GM18526 (cell line): ENCODE measurements at regions not wholly inside any gene's neighbourhood (a gene's known extent, or its start where the extent isn't known, plus 50 kb on each side); places are given as distances from the start of the nearest gene placed in this dataset.

Experiments used
- POLR2A ChIP-seq: IDR thresholded peaks from 3 replicates; pipeline ENCODE4 v1.6.1; 2011; ENCODE audit not compliant: insufficient read length; ENCODE audit errors: extremely low read depth

DNA sequence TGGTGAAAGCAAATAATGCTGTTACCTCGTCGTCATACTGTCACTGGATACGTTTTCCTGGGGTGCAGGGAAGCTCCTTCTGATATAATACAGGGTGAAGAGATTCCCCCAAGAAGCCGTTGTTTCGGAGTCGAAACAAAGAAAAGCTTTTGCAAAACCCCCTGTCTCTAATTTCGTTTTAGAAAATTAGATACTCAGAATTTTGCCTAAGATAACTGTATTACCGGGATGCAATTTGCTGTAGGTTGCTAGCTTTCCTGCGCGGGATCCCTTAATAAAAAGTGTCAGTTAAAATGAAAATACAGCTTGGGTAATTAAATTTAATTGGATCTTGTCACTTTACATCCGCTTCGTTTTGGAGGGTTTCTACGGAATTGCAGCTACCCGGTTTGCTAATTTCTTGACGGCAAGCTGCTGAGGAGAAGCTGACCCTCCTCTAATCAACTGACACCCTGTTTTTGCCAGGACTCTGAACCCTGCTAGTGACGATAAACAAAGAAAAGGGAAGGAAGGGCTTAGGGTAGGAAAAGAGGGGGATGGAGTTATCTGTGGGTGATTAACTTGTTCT, 174.6 kb downstream of the SHOX start:
- no peak for TF ChIP-seq POLR2A

DNA sequence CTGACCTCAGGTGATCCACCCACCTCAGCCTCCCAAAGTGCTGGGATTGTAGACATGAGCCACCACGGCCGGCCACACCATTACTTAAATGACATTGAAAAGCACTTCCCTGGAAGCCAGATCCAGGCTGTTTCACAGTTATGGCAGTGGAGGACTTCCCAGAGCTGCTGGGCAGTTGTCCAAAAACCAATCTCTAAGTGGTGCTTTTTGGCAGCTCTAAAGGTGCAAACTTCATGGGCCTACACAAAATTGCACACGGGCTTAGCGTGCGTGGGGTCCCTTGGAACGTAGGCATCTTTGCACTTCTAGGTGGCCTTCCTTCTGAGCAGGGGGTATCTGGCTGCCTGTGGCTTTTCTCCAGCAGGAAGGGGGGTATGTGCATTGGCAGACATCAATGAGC, 172.3 kb downstream of the SHOX start:
- no peak for TF ChIP-seq POLR2A

DNA sequence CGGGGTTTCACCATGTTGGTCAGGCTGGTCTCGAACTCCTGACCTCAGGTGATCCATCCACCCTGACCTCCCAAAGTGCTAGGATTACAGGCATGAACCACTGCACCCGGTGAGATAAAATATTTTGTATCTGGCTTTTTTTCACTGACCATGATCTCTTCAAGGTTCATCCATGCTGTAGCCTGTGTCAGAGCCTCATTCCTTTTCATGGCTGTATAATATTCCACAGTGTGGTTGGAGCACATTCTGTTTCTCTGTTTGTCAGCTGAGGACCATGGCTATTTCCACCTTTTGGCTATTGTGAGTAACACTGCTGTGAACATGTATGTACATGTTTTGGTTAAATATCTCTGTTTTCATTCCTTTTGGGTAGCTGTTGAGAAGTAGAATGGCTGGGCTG, 169.2 kb downstream of the SHOX start:
- no peak for TF ChIP-seq POLR2A

DNA sequence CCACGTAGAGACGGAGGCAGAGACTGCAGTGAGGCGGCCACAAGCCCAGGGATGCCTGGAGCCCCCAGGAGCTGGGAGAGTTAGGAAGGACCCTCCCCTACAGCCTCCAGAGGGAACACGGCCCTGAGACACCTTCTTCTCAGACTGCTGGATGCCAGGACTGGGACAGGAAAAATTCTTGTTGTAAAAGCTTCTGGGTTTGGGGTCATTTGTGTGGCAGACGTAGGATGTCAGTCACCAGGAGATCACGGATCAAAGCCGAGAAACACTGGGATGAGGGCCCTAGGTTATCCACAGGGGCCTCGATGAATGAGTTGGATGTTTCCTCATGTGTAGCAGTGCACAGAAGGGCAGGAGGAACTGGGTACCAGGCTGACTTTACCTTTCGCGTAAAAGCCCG, 163.7 kb downstream of the SHOX start:
- TF ChIP-seq POLR2A: no peak

DNA sequence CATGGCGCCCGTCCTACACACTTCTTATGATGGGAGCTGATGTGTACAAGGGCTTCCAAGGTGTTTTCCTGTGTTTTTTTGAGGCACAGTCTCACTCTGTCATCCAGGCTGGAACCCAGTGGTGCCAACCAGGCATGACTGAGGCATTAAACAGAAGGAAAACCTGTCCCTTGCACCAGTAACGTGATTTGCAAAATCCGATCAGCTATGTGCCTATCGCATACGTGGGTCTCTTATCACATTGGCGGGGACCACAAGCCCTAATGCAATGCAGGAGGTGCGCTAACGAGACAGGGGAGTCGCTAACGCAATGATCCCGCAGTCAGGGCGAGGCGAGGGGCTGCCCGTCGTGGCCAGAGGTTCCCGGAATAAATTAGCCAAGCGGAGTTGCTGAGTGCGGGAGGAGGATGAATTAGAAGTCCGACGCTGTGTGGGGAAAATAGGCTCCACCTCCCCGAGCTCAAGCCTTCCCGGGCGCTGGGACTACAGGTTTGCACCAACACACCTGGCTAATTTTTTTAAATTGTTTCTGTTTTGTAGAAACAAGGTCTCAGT, 162.7 kb downstream of the SHOX start:
- TF ChIP-seq POLR2A: no peak

DNA sequence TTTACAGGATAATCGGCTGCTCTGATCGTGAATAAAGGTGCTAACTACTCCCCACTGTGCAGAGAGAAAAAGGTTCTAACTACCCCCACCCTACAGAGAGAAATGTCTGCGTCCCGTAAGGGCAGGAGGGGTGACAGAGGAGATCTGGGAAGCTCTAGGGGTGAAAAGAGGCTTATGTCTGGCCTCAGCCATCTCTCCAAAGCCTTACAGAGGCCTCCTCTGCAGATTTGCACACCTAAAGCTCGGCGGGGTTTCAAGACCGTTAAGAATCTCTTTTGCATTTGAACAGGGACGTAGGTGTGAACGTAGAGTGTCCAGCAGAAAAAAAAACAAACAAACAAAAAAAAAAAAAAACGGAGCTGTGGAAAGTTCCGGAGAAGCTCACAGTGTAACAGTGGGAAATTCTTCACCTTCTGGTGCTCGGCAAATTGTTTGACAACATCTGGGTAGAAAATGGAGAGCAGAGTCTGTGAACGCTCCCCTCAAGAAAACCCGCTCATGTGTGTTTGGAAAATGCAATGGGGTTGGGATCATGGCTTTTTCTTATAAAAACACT, 161.0 kb downstream of the SHOX start:
- no peak for TF ChIP-seq POLR2A

DNA sequence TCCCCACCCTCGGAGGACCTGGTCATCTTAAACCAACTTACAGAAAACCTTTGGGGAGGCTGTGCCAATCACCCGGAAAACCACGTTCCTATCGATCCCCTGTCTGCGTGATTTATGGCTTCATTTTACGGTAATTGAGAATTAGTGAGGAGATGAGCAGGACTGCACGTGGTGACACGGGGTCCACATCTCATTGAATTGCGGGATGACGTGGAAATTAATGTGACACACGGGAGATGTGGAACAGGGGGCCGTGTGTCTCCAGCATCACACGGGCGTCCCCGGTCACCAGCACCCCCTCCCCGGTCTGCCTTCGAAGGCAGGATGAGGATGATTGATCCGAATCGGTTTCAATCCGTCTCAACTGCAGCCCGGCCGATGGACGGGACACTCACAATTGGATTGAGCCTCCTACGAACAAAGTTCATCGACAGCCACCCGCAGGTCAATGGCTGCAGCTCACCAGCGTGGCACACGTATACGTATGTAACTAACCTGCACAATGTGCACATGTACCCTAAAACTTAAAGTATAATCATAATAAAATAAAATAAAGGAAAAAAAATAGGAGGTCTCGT, 160.3 kb downstream of the SHOX start:
- no peak for TF ChIP-seq POLR2A

DNA sequence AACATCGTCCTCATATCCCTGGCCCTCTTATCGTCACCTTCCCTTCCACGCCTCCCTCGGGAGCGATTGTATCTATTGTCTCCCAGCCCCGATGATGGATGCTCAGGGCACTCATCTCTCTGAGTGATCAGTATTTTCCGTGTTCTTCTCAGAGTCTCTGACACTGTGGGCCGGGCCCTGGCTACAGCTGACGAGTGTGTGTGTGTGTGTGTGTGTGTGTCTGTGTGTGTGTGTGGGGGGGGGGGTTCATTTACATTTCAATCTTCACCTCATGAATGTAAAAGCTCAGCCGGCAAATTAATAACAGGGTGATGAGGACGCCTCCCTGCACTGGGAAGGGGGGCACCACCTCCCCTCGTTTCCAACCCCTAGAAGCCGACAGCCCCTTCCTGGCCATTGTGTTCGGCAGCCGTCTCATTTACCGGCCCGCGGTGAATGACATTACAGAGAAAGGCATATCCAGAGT, 159.5 kb downstream of the SHOX start:
- no peak for TF ChIP-seq POLR2A

DNA sequence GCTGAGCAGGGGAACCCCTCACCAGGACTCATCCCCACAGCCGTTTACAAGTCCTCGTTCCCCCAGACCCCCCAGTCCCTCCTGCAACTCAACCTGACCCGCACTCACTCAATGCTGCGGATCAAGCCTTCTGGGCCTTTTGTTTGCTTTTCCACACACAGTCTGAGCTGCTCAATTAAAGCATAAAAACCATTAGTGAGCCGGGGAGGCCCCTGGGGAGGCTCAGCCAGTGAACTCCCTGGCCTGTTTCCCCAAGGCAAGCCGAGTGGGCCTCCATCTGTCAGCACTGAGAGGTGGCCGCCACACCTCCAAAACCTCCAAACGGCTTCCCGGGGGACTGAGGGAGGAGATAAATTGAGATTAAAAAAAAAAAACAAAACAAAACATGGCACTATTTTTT, 158.5 kb downstream of the SHOX start:
- TF ChIP-seq POLR2A: no peak

DNA sequence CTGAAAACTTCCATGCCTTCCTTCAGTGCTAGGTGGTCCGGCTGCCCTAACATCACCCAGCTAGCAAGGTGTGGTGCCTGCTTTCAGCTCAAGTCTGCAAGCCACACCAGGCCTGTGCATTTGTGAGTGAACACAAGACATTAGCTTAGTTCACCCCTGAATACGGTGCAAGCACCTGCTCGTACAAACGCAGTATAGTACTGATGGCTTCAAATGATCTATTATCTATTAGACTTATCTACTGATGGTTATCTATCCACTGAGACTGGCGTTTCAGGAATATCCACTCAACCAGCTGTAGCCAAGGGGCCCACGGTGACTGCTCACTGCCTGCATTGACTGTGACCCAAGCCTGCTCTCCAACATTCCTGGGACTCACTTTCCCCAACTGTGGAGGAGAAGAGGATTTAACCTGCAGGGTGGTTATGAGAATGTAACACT, 155.9 kb downstream of the SHOX start:
- TF ChIP-seq POLR2A: no peak

DNA sequence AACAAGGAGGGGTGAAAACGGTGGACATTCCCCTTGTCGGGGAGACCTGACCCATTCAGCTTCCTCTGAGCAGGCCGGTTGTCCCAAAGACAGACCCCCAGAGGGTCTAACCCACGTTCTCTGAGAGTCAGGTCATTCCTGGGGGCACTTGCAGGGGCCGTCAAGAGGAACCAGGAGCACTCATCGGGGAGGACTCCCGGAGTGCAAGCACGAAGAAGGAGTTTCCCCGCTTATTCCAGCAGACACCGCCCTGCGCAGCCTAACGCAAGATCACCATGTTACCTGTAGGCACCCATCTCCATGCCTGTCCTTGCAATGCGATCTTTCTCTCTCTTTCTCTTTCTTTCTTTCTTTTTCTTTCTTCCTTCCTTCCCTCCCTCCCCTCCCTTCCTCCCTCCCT, 154.2 kb downstream of the SHOX start:
- TF ChIP-seq POLR2A: no peak

DNA sequence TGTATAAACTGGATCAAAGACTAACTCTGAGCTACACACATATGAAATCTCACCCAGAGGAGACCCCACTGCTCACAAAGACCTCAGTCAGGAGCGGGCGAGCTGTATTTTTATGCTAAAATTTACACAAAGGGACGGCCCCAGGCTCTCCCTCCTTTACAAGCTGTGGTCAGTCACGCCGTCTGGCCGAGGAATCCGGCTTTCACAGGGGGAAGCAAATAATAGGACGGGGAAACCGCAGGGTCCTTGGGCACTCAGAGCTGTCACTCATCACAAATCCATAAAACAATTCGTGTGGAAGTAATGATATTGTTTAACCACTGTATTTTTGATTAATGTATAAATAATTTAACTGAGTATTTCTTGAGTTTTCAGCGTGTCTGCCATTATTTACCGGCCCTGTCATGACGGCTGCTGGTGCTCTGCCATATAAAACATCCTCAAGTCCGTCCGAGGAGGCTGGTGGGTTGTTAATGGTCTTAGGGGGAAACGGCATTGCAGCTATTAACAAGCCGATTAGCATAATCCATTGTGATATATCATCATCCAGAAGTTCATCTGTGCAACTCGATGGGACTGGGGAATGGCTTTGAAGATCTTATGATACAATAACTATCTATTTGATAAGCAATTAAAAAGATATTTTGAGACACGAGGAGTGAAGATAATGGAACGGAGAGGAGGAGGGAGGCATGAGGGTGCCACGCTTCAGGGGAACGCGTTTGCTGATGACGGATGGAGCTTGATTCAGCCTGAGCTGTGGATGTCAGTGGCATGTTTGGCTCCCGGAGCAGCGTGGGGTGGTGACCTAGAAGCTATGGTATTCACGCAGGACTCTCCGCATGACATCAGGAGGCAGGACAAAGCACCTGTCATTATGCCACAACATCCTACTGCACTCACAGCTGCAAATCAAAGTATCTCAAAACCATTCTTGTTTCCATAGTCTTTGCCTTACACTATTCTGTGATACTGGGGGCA, 150.9 kb downstream of the SHOX start:
- TF ChIP-seq POLR2A: no peak

DNA sequence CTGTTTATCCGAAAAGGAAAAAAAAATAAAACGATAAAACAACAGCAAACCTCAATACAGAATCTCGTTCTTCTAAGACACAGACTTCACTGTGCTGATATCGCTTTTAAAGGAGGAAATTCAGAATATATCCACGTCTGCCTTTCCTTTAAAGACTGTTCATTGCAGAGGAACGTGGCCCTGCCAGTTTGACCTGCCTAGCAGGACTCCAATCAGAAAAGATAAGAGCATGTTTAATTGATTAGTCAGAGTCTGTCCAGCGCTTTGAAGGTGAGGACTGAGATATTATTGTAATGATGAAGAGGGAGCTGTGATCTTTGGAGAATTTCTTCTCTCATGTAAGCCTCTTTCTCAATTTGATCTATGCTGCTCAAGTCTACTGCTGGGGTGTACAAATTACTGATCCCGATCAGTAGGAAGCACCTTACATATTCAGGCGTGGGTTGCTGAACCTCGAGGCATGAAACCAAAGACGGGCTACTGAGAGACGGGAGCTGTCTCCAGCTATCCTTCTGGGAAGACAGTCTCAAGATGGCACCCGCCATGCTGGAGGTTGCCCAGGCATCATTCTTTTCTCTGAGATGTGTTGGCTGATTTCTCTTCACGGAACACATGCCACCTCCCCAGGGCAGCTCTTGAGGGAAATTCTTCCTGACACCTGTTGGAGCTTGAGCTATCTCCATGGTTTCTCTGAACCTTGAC, 146.1 kb downstream of the SHOX start:
- no peak for TF ChIP-seq POLR2A

DNA sequence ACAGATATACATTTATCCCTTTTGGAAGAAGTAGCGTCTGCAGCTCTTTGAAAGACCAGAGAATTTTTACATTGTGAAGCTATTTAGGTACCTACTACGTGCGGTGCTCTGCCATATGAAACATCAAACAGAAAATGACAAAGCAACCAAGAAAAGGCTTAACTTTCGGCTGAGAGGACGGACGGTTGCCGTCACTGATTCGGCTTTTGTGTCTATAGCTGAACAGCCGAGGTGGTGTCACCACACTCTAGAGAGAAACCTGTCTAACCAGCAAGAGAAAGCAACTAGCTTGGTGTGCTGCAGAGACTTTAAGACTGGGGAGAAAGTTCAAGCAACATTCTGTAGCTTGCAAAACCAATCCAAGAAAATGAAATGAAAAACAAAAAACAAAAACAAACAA, 145.5 kb downstream of the SHOX start:
- TF ChIP-seq POLR2A: no peak

DNA sequence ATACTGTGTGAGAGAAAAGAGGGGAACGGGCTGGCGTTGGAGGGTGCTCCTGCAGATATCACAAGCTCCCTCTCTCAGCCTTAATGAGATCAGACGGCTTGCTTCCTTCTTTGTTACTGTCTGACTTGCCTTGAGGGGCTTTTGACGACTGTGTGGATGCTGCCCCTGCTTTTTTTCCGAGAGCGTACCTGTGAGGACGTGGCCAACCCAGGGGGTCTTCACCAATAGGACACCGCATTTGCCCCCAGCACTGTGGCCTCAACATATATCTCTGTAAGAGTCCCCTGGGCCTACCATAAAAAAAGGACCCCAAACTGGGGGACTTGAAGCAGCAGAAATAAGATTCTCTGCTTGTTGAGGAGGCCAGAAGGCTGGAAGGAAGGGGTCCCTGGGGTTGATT, 143.9 kb downstream of the SHOX start:
- no peak for TF ChIP-seq POLR2A
